Omental fat pad (tissue), 3 donors: ENCODE measurements at regions not wholly inside any gene's neighbourhood (a gene's known extent, or its start where the extent isn't known, plus 50 kb on each side); places are given as distances from the start of the nearest gene placed in this dataset.
"Not testable (repeated sequence)": the region's sequence is repeated elsewhere in the genome, so short reads cannot be mapped to it uniquely, and the experiment has no call there.

Source experiments
- ATAC-seq: fragments of 150-250 bp; one replicate; pipeline ENCODE4 v1.9.1; 2016; ENCODE audit warnings: mild to moderate bottlenecking, moderate library complexity; ENCODE audit not compliant: low FRiP score
- DNase-seq: peaks from one replicate; pipeline ENCODE4 v3.0.0-alpha.2; 2019; ENCODE audit warnings: low spot score
- TF ChIP-seq, protein P1 (sequence below), 3 donors: fragments of 450-650 bp; IDR thresholded peaks; one replicate each; pipeline ENCODE4 v1.5.1; 2016 to 2017; ENCODE audit warnings: antibody characterized with exemption in 3 of 3, mild to moderate bottlenecking in 3 of 3, moderate library complexity in 2 of 3

DNA sequence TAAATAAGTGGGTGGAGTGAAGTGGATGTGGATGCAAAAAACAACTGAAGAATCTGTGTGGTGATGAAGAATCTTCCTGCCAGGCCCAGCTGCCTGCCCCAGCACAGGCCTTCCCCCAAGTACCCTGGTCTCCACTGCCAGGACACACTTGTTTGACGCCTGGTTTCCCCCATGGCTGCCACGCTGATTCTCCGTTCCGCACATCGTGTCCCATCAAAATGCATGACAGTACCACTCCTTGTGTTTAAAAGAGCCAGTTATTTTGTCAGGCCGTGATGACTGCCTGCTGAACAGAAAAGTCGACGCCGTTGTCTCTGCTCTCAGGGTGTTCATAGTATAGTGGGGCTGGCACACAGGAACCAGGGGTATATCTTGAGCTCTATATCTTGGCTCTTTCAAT, 50.3 kb upstream of the KYNU start:
- no peak for DNase-seq
- TF ChIP-seq, protein P1, sequence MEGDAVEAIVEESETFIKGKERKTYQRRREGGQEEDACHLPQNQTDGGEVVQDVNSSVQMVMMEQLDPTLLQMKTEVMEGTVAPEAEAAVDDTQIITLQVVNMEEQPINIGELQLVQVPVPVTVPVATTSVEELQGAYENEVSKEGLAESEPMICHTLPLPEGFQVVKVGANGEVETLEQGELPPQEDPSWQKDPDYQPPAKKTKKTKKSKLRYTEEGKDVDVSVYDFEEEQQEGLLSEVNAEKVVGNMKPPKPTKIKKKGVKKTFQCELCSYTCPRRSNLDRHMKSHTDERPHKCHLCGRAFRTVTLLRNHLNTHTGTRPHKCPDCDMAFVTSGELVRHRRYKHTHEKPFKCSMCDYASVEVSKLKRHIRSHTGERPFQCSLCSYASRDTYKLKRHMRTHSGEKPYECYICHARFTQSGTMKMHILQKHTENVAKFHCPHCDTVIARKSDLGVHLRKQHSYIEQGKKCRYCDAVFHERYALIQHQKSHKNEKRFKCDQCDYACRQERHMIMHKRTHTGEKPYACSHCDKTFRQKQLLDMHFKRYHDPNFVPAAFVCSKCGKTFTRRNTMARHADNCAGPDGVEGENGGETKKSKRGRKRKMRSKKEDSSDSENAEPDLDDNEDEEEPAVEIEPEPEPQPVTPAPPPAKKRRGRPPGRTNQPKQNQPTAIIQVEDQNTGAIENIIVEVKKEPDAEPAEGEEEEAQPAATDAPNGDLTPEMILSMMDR (IDR thresholded peaks at IDR 0.05), result no peak
- no peak for ATAC-seq

DNA sequence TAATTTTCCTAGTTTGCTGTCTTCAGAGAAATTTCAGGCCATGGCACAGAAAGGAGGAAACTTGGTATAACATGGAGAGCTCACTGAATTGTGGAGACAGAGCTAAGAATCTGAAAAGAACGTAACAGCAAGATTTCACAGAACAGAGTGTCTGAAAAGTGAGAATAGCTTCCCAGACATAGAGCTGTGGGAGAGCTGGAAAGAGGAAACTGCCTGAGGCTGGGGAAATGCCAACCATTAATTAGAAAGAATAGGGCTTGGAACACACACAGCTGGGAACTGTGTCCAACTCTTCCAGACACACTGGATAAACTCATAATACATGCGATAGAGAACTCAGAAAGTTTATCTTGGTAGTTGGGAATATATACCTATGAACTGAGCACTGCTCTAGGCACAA, 51.6 kb upstream of the KYNU start:
- ATAC-seq (no peak), DNase-seq (no peak)
- TF ChIP-seq, protein P1 (IDR thresholded peaks at IDR 0.05), result no peak

DNA sequence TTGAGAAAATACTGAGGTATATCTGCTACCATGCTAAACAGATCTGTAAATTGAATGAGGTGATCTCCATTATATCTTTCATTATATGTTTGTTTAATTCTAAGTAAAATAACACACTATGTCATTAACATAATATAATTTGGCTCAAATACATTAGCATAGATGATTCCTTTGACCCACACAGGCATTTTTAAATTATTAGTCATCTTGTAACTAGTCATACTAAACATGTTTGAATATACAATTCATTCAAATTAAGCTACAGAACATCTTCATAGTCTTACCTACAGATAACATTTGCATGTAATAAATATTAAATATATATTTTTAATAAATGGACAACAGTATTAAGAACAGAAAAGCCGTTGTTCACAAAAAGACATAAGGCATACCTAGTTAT, 52.7 kb upstream of the KYNU start:
- no peak for ATAC-seq
- TF ChIP-seq, protein P1 (IDR thresholded peaks at IDR 0.05), result no peak
- DNase-seq, result no peak

DNA sequence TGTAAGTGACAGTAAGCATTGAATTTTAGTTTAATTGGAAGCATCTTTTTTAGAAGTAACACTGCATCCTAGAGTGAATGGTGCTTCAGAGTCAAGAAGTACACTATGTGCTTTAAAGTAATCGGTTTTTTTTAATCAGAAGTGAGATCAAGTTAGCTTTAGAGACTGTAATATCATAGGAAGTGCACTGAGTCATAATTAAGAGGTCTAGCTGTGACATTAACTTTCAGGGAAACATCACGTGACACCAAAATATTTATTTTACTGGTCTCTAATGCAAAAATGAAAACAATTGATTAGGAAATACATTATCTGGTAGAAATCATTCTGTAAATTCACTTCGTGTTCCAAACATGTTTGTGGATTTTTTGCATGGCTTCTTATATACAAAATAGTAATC, 55.3 kb upstream of the KYNU start:
- no peak for DNase-seq
- TF ChIP-seq, protein P1 (IDR thresholded peaks at IDR 0.05), result no peak
- no peak for ATAC-seq

DNA sequence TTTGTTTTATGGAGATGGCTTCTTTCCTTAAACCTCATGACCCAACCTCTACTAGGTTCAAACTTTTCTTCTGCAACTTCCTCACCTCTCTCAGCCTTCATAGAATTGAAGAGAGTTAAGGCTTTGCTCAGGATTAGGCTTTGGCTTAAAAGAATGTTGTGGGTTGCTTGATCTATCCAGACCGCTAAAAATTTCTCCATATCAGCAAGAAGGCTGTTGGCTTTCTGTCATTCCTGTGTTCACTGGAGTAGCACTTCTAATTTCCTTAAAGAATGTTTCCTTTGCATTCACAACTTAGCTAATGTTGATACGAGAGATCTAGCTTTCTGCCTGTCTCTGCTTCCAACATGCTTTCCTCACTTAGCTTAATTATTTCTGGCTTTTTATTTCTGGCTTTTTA, 58.1 kb upstream of the KYNU start:
- ATAC-seq (no peak), DNase-seq (no peak)
- TF ChIP-seq, protein P1 (IDR thresholded peaks at IDR 0.05), result no peak

DNA sequence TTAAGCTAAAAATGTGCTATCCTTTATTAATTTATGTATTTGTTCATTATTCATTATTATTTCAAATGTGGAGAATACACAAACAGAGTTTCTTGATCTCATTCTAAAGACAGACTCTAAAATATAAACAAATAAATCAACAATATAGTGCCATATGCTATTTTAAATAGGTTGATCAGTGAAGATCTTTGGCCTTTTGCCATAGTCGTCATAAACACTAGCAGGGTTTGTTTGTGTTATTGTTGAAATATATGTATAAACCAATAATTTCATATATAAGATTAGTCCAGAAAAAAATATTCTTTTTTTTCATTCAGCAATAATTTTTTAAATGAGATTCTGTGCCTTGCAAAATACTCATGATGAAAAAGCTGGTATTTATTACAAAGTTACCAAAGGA, 62.1 kb upstream of the KYNU start:
- TF ChIP-seq, protein P1 (IDR thresholded peaks at IDR 0.05), result no peak
- DNase-seq (no peak), ATAC-seq (no peak)

DNA sequence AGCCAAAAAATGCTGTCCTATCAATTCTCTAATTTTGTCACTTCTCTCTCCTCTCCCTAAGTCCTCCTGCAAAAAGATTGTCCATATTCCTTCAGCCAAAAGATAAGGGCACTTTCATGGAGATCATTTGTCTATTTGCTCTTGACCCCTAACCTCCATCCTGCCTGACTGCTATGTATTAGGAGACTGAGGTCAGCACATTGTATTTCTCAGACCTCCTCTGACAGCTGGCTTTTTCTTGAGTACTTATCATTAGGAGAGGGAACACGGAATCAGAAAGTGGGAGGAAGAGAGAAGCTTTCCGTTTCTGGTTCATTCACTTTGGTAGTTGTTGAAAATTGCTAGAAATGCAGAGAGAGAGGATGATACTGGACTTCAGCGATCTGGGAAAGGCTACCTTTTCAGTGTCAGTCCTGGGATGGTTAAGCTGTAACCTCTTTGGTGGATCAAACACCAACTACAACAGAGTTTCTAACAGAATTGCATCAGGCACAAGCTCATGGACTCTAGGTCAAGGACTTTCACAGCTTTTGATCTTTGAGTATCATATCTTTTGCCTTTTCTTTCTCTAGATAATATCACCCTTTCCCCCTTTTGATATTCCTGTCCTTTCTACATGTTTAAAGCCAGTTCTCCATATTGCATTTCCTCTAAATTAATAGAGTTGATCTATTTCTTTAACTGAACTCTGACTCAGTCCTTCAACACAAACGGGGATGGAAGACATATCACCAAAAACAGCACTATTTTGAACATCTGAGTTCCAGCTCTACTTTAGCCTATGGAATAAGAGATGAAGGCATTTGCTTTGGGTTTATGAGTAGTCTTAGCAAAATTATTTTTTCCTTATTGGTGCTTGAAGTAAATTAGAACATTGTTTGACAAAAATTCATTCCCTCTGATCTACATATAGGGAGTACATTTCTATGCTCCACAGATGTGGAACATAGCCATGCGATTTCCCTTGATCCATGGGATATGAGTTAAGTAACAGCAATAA, 63.3 kb upstream of the KYNU start:
- TF ChIP-seq, protein P1 (IDR thresholded peaks at IDR 0.05), result no peak
- no peak for DNase-seq
- ATAC-seq, result no peak

DNA sequence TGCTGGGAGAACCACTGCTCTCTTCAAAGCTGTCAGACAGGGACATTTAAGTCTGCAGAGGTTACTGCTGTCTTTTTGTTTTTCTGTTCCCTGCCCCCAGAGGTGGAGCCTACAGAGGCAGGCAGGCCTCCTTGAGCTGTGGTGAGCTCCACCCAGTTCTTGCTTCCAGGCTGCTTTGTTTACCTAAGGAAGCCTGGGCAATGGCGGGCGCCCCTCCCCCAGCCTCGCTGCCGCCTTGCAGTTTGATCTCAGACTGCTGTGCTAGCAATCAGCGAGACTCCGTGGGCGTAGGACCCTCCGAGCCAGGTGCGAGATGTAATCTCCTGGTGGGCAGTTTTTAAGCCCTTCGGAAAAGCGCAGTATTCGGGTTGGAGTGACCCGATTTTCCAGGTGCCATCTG, 65.8 kb upstream of the KYNU start:
- ATAC-seq, DNase-seq: not testable (repeated sequence)
